ENCODE measurements at regions not wholly inside any gene's neighbourhood (a gene's known extent, or its start where the extent isn't known, plus 50 kb on each side); places are given as distances from the start of the nearest gene placed in this dataset.

DNA sequence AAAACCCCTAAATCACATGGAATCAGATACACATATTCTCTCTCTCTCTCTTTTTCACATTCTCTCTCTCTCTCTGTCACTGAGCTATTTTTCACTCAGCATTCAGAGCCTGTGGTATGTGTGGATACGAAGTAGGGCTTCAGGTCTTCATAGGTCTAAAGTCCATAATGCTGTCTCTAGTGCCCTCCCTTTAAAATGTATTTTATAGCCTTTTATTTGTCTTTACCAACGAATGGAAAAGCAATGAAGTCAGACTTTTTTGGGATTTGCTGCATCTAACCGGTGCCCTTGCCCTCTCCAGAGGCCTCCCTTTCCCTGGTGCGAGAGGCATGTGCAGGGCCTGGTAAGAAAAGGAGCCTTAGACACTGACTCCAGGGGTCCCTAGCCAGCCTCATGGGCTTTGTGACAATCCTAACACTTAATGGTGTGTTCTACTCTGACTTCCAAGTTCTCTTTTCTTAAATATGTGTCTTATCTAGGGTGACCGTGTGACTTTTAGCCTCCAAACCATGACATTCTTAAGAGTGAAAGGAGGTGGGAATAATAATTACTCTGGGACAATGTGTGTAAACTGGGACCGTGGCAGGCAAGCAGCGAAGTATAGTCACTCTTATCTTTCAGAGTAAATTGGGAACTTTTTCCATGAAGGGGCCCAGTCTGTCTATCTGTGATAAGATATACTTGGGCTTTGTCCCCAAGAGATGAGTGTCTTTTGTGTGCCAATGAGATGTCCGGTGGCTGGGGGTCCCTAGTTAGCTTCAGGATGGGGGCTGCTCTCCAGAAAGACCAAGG lies 101.1 kb downstream of the B3GNT2 start:
- no peak for DNase-seq

GRCh38 chr2:62296034-62296831 lies 100.3 kb downstream of the B3GNT2 start:
- DNase-seq, result no peak

DNA sequence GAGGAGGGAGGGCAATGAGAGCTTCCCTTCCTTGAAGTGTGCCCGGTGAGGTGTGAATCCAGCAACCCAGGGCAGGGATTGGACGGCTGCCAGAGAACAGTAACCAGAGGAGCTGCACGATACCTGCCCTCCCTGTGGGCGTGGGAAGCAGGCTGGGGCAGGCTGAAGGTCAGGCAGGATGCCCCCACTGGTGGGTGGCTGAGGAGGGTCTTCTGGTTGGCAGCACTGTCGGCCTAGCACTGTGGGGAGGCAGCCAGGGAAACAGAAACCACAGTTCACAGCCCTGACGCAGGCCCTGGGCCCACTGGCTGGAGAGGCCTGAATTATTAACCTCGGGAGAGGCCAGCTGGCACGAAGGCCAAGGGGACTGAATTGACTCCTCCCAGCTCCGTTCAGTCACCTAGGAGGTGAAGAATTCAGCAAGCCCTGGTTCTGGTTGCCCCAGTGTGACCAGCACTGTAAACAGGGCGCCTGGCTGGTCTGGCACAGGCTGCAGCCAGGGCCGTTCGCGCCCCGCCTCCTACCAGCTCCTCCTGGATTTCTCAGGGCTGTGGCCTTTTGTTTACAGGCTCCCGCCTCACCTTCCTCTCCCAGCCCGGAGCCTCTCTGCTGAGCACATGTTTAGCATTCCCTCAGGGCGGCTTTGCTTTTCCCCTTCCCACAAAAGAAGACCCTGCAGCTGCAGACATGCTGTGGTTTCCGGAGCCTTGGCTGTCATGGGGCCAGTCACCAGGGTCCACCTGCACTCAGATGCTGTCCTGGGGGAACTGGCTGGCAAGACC lies 97.8 kb downstream of the B3GNT2 start:
- DNase-seq, result no peak

GRCh38 chr2:62293151-62293489 lies 97.2 kb downstream of the B3GNT2 start:
- DNase-seq, result no peak

- DNase-seq, result no peak
These were observed 96.3 kb downstream of the B3GNT2 start for GRCh38 chr2:62292190-62292589.

- no peak for DNase-seq
These were observed 95.7 kb downstream of the B3GNT2 start for GRCh38 chr2:62291517-62292137.

DNA sequence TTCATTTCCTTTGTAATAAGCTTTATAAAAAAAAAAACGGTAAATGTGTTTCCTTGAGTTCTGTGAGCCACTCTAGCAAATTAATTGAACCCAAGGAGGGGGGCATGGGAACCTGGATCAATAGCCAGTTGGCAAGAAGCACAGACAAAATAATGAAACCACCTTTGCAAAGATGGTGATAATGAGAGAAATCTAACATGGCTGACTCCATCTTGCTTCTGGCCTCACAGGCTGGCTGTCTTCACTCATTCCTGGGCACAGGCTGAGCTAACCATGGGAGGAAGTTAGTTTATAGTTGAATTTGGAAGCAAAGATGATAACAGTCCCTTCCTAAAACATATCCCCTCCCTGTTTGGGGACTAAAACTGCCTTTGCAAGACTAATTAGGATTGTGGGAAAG lies 95.1 kb downstream of the B3GNT2 start:
- no peak for DNase-seq

DNA sequence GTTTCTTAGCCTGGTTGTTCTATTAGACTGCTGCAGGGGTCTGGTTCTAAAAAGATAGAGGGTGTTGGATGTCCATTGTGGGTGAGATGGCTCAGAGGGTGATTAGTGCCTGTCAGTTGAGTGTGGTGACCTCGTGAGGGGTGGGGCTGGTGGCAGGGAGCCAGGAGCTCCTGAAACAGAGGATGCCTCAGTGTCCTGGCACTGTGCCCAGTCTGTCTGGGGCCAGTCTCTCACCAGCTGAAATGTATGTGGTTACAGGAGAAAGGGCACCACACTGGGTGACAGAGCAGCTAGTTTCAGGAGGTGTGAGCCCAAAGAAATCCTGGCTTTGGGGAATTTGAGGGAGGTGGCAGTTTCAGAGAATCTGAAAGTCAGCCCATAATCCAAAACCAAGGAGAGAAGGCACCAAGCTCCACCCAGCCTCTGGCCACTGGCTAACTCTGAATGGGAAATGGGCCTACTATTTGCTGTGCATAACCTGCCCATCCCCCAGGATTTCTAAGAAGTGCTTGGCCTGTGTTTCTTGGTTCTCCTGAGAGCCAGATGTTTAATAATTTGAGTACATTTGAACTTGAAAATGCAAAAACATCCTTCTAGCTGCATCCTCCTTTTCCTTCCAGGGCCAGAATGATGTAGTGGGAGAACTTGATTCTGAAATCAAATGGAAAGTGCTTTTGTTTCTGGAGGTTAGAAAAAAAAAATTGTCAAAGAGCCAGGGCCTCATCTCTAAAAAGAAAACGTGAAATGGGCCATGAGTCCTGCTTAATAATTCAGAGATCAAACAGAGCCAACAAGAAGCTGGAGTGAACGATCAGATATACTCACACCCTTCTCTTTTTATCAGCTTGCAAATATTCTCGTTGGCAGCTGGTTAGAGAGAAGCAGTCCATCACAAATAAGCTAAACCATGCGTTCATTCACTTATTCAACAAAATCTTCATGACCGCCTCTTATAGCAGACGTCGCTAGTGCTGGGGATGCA lies 92.3 kb downstream of the B3GNT2 start:
- DNase-seq, result peak; percentile 45

GRCh38 chr2:62287282-62287681 lies 91.4 kb downstream of the B3GNT2 start:
- DNase-seq, result no peak

GRCh38 chr2:62286089-62286785 lies 90.3 kb downstream of the B3GNT2 start:
- no peak for DNase-seq

GRCh38 chr2:62284980-62285379 lies 89.1 kb downstream of the B3GNT2 start:
- DNase-seq, result no peak

DNA sequence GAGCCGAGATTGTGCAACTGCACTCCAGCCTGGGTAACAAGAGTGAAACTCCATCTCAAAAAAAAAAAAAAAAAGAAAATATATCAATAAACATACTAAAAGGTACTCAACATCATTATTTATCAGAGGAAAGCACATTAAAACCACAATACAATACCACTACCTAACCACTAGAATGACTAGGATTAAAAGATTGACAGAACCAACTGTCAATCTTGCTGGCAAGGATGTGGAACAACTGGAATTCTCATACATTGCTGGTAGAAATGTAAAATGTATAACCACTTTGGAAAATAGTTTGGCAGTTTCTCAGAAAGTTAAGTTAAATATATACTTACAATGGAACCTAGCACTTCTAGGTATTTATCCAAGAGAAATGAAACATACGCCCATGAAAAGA lies 88.6 kb downstream of the B3GNT2 start:
- no peak for DNase-seq

DNA sequence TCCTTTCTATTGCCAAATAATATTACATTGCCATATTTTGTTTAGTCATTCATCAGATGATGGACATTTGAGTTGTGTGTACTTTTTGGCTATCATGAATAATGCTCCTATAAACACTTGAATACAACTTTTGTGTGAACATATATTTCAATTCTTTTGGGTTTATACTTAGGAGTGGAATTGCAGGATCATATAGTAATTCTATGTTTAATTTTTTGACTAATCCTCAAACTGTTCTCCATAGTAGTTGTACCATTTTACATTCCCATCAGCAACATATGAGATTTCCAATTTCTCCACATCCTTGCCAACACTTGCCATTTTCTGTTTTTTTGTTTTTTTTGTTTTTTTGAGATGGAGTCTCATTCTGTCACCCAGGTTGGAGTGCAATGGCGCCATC lies 87.2 kb downstream of the B3GNT2 start:
- no peak for DNase-seq

- DNase-seq, result no peak
These were observed 85.7 kb downstream of the B3GNT2 start for GRCh38 chr2:62281663-62282062.

DNA sequence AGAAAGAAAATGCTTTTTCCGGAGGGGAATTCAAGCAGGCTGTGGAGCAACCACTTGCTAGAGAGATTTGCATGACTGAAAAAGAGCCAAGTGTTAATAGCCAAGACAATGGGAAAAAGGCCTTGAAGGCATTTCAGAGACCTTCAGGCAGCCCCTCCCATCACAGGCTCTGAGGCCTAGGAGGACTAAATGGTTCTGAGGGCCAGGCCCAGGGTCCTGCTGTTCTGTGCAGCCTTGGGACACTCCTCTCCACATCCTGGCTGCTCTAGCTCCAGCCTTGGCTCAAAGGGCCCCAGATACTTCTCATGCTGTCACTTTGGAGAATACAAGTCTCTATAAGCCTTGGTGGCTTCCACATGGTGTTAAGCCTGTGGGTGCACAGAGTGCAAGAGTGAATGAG lies 81.8 kb downstream of the B3GNT2 start:
- no peak for DNase-seq

All from T1000 (cell line).